GM19238 (cell line): ENCODE measurements at regions not wholly inside any gene's neighbourhood (a gene's known extent, or its start where the extent isn't known, plus 50 kb on each side); places are given as distances from the start of the nearest gene placed in this dataset.
"Not testable (repeated sequence)": the region's sequence is repeated elsewhere in the genome, so short reads cannot be mapped to it uniquely, and the experiment has no call there.

Experiments used
- DNase-seq: peaks from one replicate; pipeline ENCODE4 v3.0.0; 2011; ENCODE audit warnings: low spot score; ENCODE audit not compliant: insufficient read length

GRCh38 chr2:240240017-240240734 is 99.7 kb upstream of the OTOS start:
- no peak for DNase-seq

GRCh38 chr2:240240781-240241180 is 100.3 kb upstream of the OTOS start:
- no peak for DNase-seq

DNA sequence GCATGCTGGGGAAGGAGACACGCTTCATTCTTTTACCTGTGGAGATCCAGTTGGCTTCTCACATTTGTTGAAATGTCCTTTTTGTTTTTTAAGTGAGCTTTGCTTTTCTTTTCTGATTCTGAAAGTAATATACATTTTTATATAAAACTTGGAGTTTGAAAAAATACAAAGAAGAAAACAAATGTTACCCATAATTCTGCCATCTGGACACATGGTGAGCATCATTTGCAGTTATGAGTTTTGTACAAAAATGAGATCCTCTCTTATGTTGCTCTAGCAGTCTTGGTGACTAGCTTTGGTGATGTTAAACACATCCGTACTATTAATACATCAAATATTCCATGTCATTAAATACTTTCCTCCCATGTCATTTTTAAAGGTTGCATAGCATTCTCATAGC is 101.1 kb upstream of the OTOS start:
- DNase-seq = no peak

DNA sequence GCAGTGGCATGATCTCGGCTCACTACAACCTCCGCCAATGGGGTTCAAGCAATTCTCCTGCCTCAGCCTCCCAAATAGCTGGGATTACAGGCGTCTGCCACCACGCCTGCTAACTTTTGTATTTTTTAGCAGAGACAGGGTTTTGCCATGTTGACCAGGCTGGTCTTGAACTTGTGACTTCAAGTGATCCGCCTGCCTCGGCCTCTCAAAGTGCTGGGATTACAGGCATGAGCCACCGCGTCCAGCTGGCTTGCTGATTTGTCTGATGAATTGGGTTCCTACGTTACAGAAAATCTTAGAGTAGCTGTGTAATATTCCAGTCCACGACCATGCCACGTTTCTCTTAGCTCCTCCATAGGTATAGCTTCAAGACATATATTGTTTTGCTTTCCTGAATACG is 102.6 kb upstream of the OTOS start:
- not testable (repeated sequence) for DNase-seq

- DNase-seq = no peak
These were observed 104.1 kb upstream of the OTOS start for GRCh38 chr2:240244543-240244942.

DNA sequence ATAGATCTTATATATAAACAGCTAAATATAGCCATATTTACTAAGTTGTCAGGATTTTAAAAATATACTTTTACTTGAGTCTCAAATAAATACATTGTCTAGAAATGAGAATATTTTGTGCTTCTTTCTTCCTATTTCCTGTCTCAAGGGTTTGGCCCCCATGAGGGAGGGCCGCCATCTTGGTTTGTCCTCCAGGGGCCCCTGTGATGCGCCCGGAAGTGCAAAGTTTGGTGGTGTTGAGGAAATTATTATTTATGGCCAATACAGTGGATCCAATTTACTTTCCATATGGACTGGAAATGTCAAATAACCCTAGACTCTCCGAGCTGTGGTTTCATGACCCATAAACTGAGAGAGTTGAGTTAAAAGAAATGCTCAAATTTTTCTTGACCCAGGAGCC is 104.7 kb upstream of the OTOS start:
- DNase-seq = no peak

DNA sequence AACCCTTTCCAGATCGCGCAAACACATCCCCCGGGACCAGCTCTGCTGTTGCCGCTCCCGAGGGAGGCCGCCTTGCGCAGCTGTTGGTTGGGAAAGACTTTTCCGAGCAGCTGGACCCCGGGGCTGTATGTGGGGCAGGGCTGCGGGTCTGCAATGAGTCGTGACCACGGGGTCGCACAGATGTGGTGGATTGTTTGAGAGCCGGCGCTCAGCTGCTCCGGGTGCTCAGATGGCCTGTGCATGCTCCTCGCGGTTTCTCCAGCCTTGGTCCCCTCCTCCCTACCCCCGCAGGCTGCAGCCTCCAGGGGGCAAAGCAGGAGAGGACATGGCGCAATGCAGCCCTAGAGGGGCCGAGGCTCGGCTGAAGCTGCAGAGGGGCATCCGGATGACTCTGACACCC is 105.2 kb upstream of the OTOS start:
- DNase-seq = no peak

DNA sequence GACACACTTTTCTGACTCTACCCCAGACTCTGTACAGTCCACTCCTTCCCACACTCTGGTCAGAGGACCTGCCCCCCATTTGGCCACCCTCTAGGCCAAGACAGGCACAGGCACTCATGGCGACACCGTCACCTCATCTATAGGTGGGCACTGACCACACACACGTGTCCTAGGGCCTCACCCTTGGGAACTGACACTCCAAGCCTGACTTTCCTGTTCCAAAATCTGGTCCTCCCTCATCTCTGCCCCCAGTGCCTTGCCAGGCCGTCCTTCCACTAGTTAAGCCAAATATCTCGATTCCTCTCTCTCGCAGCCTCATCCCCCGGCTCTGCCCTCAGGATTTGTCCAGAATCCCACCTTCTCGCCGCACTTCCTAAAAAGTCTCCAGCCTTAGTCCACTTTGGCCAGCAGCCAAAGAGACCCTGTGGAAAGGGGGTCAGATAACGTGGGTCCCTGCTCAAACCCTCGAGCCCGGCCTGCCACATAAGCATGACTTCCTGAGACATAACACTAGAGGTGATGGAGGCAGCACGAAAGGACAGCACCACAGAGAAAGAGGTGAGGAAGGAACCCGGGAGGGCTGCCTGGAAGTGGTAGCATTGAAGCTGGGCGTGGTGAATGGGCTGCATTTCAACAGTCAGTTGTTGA is 105.8 kb upstream of the OTOS start:
- DNase-seq = no peak

GRCh38 chr2:240247241-240247867 is 106.9 kb upstream of the OTOS start:
- no peak for DNase-seq

- no peak for DNase-seq
These were observed 107.6 kb upstream of the OTOS start for GRCh38 chr2:240247868-240248720.

GRCh38 chr2:240248721-240249422 is 108.4 kb upstream of the OTOS start:
- DNase-seq = no peak

- no peak for DNase-seq
These were observed 109.1 kb upstream of the OTOS start for GRCh38 chr2:240249423-240250149.

DNA sequence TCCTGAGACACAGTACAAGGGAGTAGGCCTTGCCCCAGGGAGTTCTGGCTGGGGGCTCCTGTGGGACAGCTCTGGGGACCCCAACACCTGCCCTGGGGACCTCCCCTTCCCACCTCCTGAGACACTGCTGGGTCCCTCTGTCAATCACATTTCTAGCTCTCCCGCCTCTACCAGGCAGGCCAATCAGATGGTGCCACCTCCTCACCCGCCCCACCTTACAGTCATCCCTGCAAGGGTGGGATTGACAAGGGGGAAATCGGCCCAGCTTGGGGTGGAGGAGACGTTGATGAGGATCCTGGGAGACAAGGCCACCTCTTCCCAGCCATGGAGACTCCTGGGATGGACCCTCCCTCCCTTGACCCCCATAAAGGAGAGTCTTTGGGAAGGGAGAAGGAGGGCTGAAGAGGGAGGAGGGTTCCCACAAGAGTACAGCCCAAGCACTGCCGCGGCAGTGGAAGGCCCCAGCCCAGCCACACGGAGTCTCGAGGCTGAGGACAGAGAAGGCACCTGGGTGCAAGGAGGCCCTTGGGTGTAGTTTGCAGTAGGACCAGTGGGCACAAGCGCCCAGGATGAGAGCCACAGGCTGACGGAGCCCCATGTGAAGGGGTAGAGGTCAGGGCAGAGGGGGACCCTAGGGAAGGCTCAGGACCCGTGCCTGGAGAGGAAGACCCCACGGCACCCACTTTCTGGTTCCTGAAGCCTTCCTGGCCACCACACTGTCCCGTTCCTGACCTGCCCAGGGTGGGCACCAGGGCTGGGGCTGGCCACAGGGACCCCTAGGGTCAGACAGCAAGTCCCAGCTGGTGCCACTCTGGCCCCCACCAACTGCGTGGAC is 109.9 kb upstream of the OTOS start:
- no peak for DNase-seq

DNA sequence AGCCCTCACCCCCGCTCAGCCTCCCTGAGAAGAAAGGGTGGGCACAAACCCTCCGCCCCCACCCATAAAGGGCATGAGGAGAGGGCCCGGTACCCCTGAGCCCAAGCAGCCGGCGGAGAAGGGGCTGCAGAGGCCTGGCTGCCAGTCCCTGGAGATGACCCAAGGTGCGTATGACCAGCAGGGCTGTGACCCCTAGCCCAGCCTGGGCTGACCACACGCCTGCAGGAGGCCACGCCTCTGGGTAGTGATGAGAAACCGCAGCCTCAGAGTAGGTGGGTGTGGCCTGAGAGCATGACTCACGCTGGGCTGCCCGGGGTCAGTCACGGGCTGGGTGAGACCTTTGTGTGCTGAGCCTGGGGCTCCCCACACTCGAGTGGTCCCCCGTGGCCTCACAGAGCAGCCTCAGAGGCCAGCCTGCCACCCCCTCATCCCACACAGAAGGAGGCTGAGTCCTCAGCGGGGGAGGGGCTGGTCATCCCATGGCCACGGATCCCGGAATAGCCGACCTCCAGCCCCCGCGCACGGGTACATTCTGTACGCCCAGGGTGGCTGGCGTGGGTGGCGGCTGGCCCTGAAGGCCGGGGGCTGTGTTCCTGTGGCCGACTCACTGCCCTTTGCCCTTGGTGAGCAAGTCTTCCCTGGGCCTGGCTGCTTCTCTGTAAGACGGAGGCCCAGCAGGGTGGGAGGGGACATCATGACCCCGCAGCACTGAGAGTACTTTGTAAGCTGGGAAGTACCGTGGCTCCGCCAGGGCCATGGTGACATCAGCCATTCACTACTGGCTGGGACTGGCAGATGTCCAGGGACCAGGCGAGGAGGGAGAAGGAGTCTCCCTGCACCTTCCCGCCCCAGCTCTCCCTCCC is 110.8 kb upstream of the OTOS start:
- no peak for DNase-seq

- DNase-seq = no peak
These were observed 111.4 kb upstream of the OTOS start for GRCh38 chr2:240251848-240252190.

DNA sequence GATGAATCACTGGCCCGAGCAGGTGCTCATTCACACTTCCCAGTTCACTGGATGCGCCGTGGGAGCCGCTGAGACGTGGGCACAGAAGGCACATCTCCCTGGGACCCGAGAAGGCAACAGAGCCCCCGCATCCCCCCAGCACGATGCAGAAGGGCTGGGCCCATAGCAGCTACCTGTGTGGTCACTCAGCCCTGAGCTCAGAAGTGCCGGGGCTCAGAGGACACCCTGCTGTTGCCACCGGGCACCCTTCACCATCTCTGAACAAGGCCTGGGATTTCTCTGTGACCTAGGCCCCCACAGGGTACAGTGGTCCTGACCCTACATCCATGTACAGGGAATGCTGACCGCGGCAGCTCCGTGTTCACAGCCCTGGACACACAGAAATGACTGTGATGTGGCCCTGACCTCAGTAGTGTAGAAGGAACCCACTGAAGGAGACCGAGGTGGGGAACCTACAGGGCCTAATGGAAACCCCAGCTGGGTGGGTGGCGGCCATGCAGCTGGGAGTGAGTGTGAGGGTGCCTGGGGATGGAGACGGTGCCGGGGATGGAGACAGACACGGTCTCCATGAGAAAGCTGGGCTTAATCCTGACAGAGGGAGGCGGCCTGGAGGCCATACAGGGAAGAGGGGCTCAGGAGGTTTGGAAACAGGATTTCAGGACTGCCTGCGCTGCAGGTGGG is 111.9 kb upstream of the OTOS start:
- no peak for DNase-seq

DNA sequence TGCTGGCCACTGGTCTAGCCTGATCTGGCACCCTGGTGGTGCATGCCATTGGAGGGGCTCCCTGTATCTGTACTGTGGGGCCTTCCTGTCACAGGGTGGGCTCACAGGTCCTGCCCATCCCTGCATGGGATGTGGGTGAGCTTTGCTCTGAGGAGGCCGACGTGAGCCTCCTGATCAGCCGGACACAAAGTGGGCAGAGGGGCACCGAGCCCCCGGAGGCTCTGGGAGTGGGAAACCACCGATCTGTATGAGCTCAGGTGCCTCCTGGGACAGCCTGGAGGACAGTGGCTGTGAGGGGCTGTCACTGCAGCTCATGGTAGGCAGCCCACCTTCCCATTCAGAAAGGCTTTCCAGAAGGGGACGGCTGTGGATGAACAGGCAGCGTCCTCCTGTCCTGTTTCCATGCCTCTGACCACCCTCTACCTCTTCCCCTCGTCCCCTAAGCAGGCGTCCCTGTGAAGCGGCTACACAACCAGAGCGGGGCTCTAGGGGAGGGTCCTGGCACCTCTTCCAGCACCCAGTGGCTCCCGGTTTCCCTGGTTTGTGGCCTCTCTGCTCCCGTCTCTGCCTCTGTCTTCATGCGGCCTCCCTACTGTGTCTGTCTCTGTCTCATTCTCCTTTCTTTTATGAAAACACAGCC is 112.5 kb upstream of the OTOS start:
- DNase-seq = no peak
